ENCODE measurements at regions not wholly inside any gene's neighbourhood (a gene's known extent, or its start where the extent isn't known, plus 50 kb on each side); places are given as distances from the start of the nearest gene placed in this dataset.

- TF ChIP-seq CTCF (IDR thresholded peaks at IDR 0.05; ENCODE audit: low read depth, low read length): no peak
- H3K4me3 ChIP-seq (ENCODE audit: low read depth, low read length): no peak overlapping the region
- no peaks in the 10 kb centered on the region for H3K9me3 ChIP-seq
- H3K36me3 ChIP-seq: no peaks in the 10 kb centered on the region
- H3K4me1 ChIP-seq: no peaks in the 10 kb centered on the region; the same call in 1 of the 2 replicates
- DNase-seq: no peak
- no peaks in the 10 kb centered on the region for H3K27me3 ChIP-seq
These were observed 182.0 kb upstream of the PPP1R26 start for GRCh38 chr9:135297456-135298075.

GRCh38 chr9:135299239-135299590 lies 180.4 kb upstream of the PPP1R26 start:
- H3K27me3 ChIP-seq: no peaks in the 10 kb centered on the region
- no peak for DNase-seq
- TF ChIP-seq CTCF (IDR thresholded peaks at IDR 0.05; ENCODE audit: low read depth, low read length): no peak

GRCh38 chr9:135299651-135300345 lies 179.8 kb upstream of the PPP1R26 start:
- H3K4me1 ChIP-seq: no peaks in the 10 kb centered on the region; the same call in 1 of the 2 replicates

More at GRCh38 chr9:135299239-135299590, 180.4 kb upstream of the PPP1R26 start:
- Histone ChIP-seq H3K9me3 (no peaks in the 10 kb centered on the region), H3K4me1 (no peaks in the 10 kb centered on the region; the same call in 1 of the 2 replicates), H3K4me3 (ENCODE audit: low read depth, low read length) (no peak overlapping the region), H3K36me3 (no peaks in the 10 kb centered on the region)

GRCh38 chr9:135300346-135301141 lies 179.0 kb upstream of the PPP1R26 start:
- Histone ChIP-seq H3K27me3 (no peaks in the 10 kb centered on the region), H3K4me1 (no peaks in the 10 kb centered on the region; the same call in 1 of the 2 replicates), H3K9me3 (no peaks in the 10 kb centered on the region), H3K36me3 (no peaks in the 10 kb centered on the region), H3K4me3 (ENCODE audit: low read depth, low read length) (no peak overlapping the region)
- TF ChIP-seq CTCF (IDR thresholded peaks at IDR 0.05; ENCODE audit: low read depth, low read length): no peak
- DNase-seq: no peak

More at GRCh38 chr9:135299651-135300345, 179.8 kb upstream of the PPP1R26 start:
- DNase-seq: no peak
- no peak overlapping the region for H3K4me3 ChIP-seq (ENCODE audit: low read depth, low read length)
- H3K36me3 ChIP-seq: no peaks in the 10 kb centered on the region
- no peaks in the 10 kb centered on the region for H3K9me3 ChIP-seq
- no peak for TF ChIP-seq CTCF (IDR thresholded peaks at IDR 0.05; ENCODE audit: low read depth, low read length)
- no peaks in the 10 kb centered on the region for H3K27me3 ChIP-seq

- no peak overlapping the region for H3K4me3 ChIP-seq (ENCODE audit: low read depth, low read length)
- H3K4me1 ChIP-seq: no peaks in the 10 kb centered on the region; the same call in 1 of the 2 replicates
- DNase-seq: no peak
- H3K9me3 ChIP-seq: no peaks in the 10 kb centered on the region
- no peaks in the 10 kb centered on the region for H3K36me3 ChIP-seq
- no peak for TF ChIP-seq CTCF (IDR thresholded peaks at IDR 0.05; ENCODE audit: low read depth, low read length)
- H3K27me3 ChIP-seq: no peaks in the 10 kb centered on the region
These were observed 178.0 kb upstream of the PPP1R26 start for GRCh38 chr9:135301271-135302263.

All from BE2C (cell line).